ENCODE measurements at regions not wholly inside any gene's neighbourhood (a gene's known extent, or its start where the extent isn't known, plus 50 kb on each side); places are given as distances from the start of the nearest gene placed in this dataset.

- no peaks in the 10 kb centered on the region for H3K9me3 ChIP-seq
- H3K27me3 ChIP-seq = no peaks in the 10 kb centered on the region
- no peaks in the 10 kb centered on the region for H3K36me3 ChIP-seq
- H3K4me3 ChIP-seq = no peak overlapping the region
- DNase-seq = no peak
Observed at GRCh38 chr2:203585516-203585915, 50.4 kb upstream of the RAPH1 start.

GRCh38 chr2:203586206-203586605 is 51.1 kb upstream of the RAPH1 start:
- DNase-seq = no peak
- H3K27me3 ChIP-seq = no peaks in the 10 kb centered on the region
- no peaks in the 10 kb centered on the region for H3K36me3 ChIP-seq
- H3K9me3 ChIP-seq = no peaks in the 10 kb centered on the region
- H3K4me3 ChIP-seq = no peak overlapping the region

GRCh38 chr2:203586696-203587095 is 51.6 kb upstream of the RAPH1 start:
- Histone ChIP-seq H3K9me3 (no peaks in the 10 kb centered on the region), H3K4me3 (no peak overlapping the region), H3K27me3 (no peaks in the 10 kb centered on the region), H3K36me3 (no peaks in the 10 kb centered on the region)
- DNase-seq = peak; percentile 13

- no peak overlapping the region for H3K4me3 ChIP-seq
- H3K27me3 ChIP-seq = no peaks in the 10 kb centered on the region
- DNase-seq = no peak
- no peaks in the 10 kb centered on the region for H3K36me3 ChIP-seq
- H3K9me3 ChIP-seq = no peaks in the 10 kb centered on the region
Observed at GRCh38 chr2:203590496-203590895, 55.4 kb upstream of the RAPH1 start.

GRCh38 chr2:203591642-203592041 is 56.5 kb upstream of the RAPH1 start:
- no peaks in the 10 kb centered on the region for H3K9me3 ChIP-seq
- DNase-seq = peak; percentile 40
- no peaks in the 10 kb centered on the region for H3K27me3 ChIP-seq
- no peaks in the 10 kb centered on the region for H3K36me3 ChIP-seq
- no peak overlapping the region for H3K4me3 ChIP-seq

GRCh38 chr2:203592470-203592869 is 57.4 kb upstream of the RAPH1 start:
- no peaks in the 10 kb centered on the region for H3K36me3 ChIP-seq
- no peaks in the 10 kb centered on the region for H3K9me3 ChIP-seq
- no peak overlapping the region for H3K4me3 ChIP-seq
- DNase-seq = no peak
- H3K27me3 ChIP-seq = no peaks in the 10 kb centered on the region

- H3K9me3 ChIP-seq = no peaks in the 10 kb centered on the region
Observed at GRCh38 chr2:203594541-203594940, 59.4 kb upstream of the RAPH1 start.

GRCh38 chr2:203596183-203596582 is 61.1 kb upstream of the RAPH1 start:
- Histone ChIP-seq H3K9me3 (no peaks in the 10 kb centered on the region), H3K27me3 (no peaks in the 10 kb centered on the region), H3K36me3 (no peaks in the 10 kb centered on the region), H3K4me3 (no peak overlapping the region)
- no peak for DNase-seq

More at GRCh38 chr2:203594541-203594940, 59.4 kb upstream of the RAPH1 start:
- Histone ChIP-seq H3K36me3 (no peaks in the 10 kb centered on the region), H3K27me3 (no peaks in the 10 kb centered on the region), H3K4me3 (no peak overlapping the region)
- no peak for DNase-seq

- Histone ChIP-seq H3K36me3 (no peaks in the 10 kb centered on the region), H3K9me3 (no peaks in the 10 kb centered on the region), H3K4me3 (no peak overlapping the region), H3K27me3 (no peaks in the 10 kb centered on the region)
- DNase-seq = no peak
Observed at GRCh38 chr2:203599509-203599908, 64.4 kb upstream of the RAPH1 start.

GRCh38 chr2:203600286-203600685 is 65.2 kb upstream of the RAPH1 start:
- Histone ChIP-seq H3K36me3 (no peaks in the 10 kb centered on the region), H3K27me3 (no peaks in the 10 kb centered on the region), H3K4me3 (no peak overlapping the region), H3K9me3 (no peaks in the 10 kb centered on the region)
- DNase-seq = no peak

GRCh38 chr2:203603456-203604389 is 68.6 kb upstream of the RAPH1 start:
- no peak for DNase-seq
- Histone ChIP-seq H3K27me3 (no peaks in the 10 kb centered on the region), H3K9me3 (no peaks in the 10 kb centered on the region), H3K4me3 (no peak overlapping the region), H3K36me3 (no peaks in the 10 kb centered on the region)

GRCh38 chr2:203605302-203605701 is 70.2 kb upstream of the RAPH1 start:
- no peak for DNase-seq
- Histone ChIP-seq H3K27me3 (no peaks in the 10 kb centered on the region), H3K36me3 (no peaks in the 10 kb centered on the region), H3K4me3 (no peak overlapping the region), H3K9me3 (no peaks in the 10 kb centered on the region)

- H3K27me3 ChIP-seq = no peaks in the 10 kb centered on the region
- H3K4me3 ChIP-seq = no peak overlapping the region
- no peaks in the 10 kb centered on the region for H3K36me3 ChIP-seq
- H3K9me3 ChIP-seq = no peaks in the 10 kb centered on the region
- no peak for DNase-seq
Observed at GRCh38 chr2:203606051-203606450, 71.0 kb upstream of the RAPH1 start.

- no peak overlapping the region for H3K4me3 ChIP-seq
- H3K36me3 ChIP-seq = no peaks in the 10 kb centered on the region
- DNase-seq = no peak
- no peaks in the 10 kb centered on the region for H3K9me3 ChIP-seq
- H3K27me3 ChIP-seq = no peaks in the 10 kb centered on the region
Observed at GRCh38 chr2:203610558-203610957, 75.5 kb upstream of the RAPH1 start.

GRCh38 chr2:203612246-203612645 is 77.1 kb upstream of the RAPH1 start:
- Histone ChIP-seq H3K9me3 (no peaks in the 10 kb centered on the region), H3K36me3 (no peaks in the 10 kb centered on the region), H3K27me3 (no peaks in the 10 kb centered on the region), H3K4me3 (no peak overlapping the region)
- DNase-seq = no peak

- Histone ChIP-seq H3K27me3 (no peaks in the 10 kb centered on the region), H3K36me3 (no peaks in the 10 kb centered on the region)
Observed at GRCh38 chr2:203619267-203619878, 84.3 kb upstream of the RAPH1 start.

GRCh38 chr2:203621981-203622515 is 84.4 kb upstream of the CD28 start:
- Histone ChIP-seq H3K36me3 (no peaks in the 10 kb centered on the region), H3K9me3 (peaks cover 2% of the 10 kb centered on the region; the same call in 1 of the 2 replicates), H3K4me3 (no peak overlapping the region), H3K27me3 (no peaks in the 10 kb centered on the region)
- no peak for DNase-seq

More at GRCh38 chr2:203619267-203619878, 84.3 kb upstream of the RAPH1 start:
- DNase-seq = no peak
- Histone ChIP-seq H3K4me3 (no peak overlapping the region), H3K9me3 (peaks cover 2% of the 10 kb centered on the region; the same call in 1 of the 2 replicates)

Measured in MG63 (cell line).